Liver (tissue), 8 donors: ENCODE measurements at regions not wholly inside any gene's neighbourhood (a gene's known extent, or its start where the extent isn't known, plus 50 kb on each side); places are given as distances from the start of the nearest gene placed in this dataset.

ENCODE experiments used
- DNase-seq: peaks from one replicate; pipeline ENCODE4 v3.0.0-alpha.2; 2017; ENCODE audit warnings: low spot score
- H3K27ac ChIP-seq, 2 donors: one replicate each; pipeline ENCODE4 v1.7.0; 2013; ENCODE audit warnings: inconsistent platforms in 2 of 2, low read length in 2 of 2, control low read depth in 1 of 2, low read depth in 1 of 2, mild to moderate bottlenecking in 1 of 2
- H3K27me3 ChIP-seq, 4 donors: one replicate each; pipeline versions ENCODE4 v1.6.1 to v1.7.0; 2013; ENCODE audit warnings: low read length in 3 of 4, inconsistent platforms in 1 of 4, mild to moderate bottlenecking in 1 of 4, moderate library complexity in 1 of 4; ENCODE audit not compliant: control insufficient read depth in 4 of 4, insufficient read depth in 4 of 4
- H3K36me3 ChIP-seq, 4 donors: one replicate each; pipeline versions ENCODE4 v1.6.1 to v1.7.0; 2013; ENCODE audit warnings: low read length in 3 of 4, mild to moderate bottlenecking in 3 of 4, low read depth in 1 of 4, moderate library complexity in 1 of 4; ENCODE audit not compliant: control insufficient read depth in 4 of 4, insufficient read depth in 3 of 4
- H3K4me1 ChIP-seq, 4 donors: one replicate each; pipeline versions ENCODE4 v1.6.1 to v1.7.0; 2013; ENCODE audit warnings: low read length in 3 of 4, mild to moderate bottlenecking in 3 of 4, moderate library complexity in 1 of 4; ENCODE audit not compliant: control insufficient read depth in 4 of 4, insufficient read depth in 4 of 4
- H3K4me3 ChIP-seq, 3 donors: one replicate each; pipeline versions ENCODE4 v1.6.1 to v1.7.0; 2013; ENCODE audit warnings: low read length in 3 of 3, control low read depth in 1 of 3, low read depth in 1 of 3, mild to moderate bottlenecking in 1 of 3
- H3K9ac ChIP-seq, 2 donors: one replicate each; pipeline ENCODE4 v1.7.0; 2013; ENCODE audit warnings: low read length in 2 of 2, mild to moderate bottlenecking in 2 of 2, moderate library complexity in 2 of 2, control low read depth in 1 of 2, low read depth in 1 of 2
- H3K9me3 ChIP-seq, 4 donors: one replicate each; pipeline versions ENCODE4 v1.6.1 to v1.7.0; 2013; ENCODE audit warnings: low read length in 3 of 4; ENCODE audit not compliant: control insufficient read depth in 4 of 4
- ATF3 ChIP-seq: IDR thresholded peaks from 2 replicates; pipeline ENCODE4 v1.6.1; 2016; ENCODE audit warnings: antibody characterized with exemption
- CTCF ChIP-seq: fragments of 150-350 bp; IDR thresholded peaks from 2 replicates; pipeline ENCODE4 v1.5.1; 2017; ENCODE audit warnings: improper control_type of control experiment, low read depth, low read length; ENCODE audit not compliant: missing input control
- EGR1 ChIP-seq, 2 donors: IDR thresholded peaks; 2 replicates each; pipeline ENCODE4 v1.6.1; 2016 to 2018; ENCODE audit warnings: antibody characterized with exemption in 2 of 2, low read depth in 2 of 2
- FOXA1 ChIP-seq: IDR thresholded peaks from 2 replicates; pipeline ENCODE4 v1.6.1; 2016; ENCODE audit warnings: antibody characterized with exemption
- FOXA2 ChIP-seq: IDR thresholded peaks from 2 replicates; pipeline ENCODE4 v1.6.1; 2016; ENCODE audit warnings: antibody characterized with exemption
- GABPA ChIP-seq, 2 donors: IDR thresholded peaks in 1 of 2; conservative IDR thresholded peaks in 1 of 2; 2 replicates each; pipeline ENCODE4 v1.6.1; 2016; ENCODE audit warnings: antibody characterized with exemption in 2 of 2, mild to moderate bottlenecking in 1 of 2, moderate library complexity in 1 of 2
- HNF4A ChIP-seq, 2 donors: conservative IDR thresholded peaks; 2 replicates each; pipeline ENCODE4 v1.6.1; 2016; ENCODE audit warnings: antibody characterized with exemption in 2 of 2, mild to moderate bottlenecking in 2 of 2
- HNF4G ChIP-seq: IDR thresholded peaks from 2 replicates; pipeline ENCODE4 v1.6.1; 2016; ENCODE audit warnings: antibody characterized with exemption
- JUND ChIP-seq, 2 donors: IDR thresholded peaks; 2 replicates each; pipeline ENCODE4 v1.6.1; 2016; ENCODE audit warnings: antibody characterized with exemption in 2 of 2
- MAX ChIP-seq: IDR thresholded peaks from 2 replicates; pipeline ENCODE4 v1.6.1; 2016; ENCODE audit warnings: antibody characterized with exemption
- NR2F2 ChIP-seq: IDR thresholded peaks from 2 replicates; pipeline ENCODE4 v1.6.1; 2016; ENCODE audit warnings: antibody characterized with exemption
- RAD21 ChIP-seq, 2 donors: IDR thresholded peaks; 2 replicates each; pipeline ENCODE4 v1.6.1; 2016; ENCODE audit warnings: antibody characterized with exemption in 2 of 2, mild to moderate bottlenecking in 2 of 2
- REST ChIP-seq: IDR thresholded peaks from 2 replicates; pipeline ENCODE4 v1.6.1; 2016; ENCODE audit warnings: antibody characterized with exemption, mild to moderate bottlenecking
- RXRA ChIP-seq, 2 donors: IDR thresholded peaks; 2 replicates each; pipeline ENCODE4 v1.6.1; 2017 to 2018; ENCODE audit warnings: antibody characterized with exemption in 2 of 2, mild to moderate bottlenecking in 1 of 2
- SP1 ChIP-seq: IDR thresholded peaks from 2 replicates; pipeline ENCODE4 v1.6.1; 2018; ENCODE audit warnings: antibody characterized with exemption, mild to moderate bottlenecking
- TAF1 ChIP-seq: conservative IDR thresholded peaks from 2 replicates; pipeline ENCODE4 v1.6.1; 2016; ENCODE audit warnings: antibody characterized with exemption, mild to moderate bottlenecking
- YY1 ChIP-seq: IDR thresholded peaks from 2 replicates; pipeline ENCODE4 v1.6.1; 2016; ENCODE audit warnings: antibody characterized with exemption, mild to moderate bottlenecking
- ZBTB33 ChIP-seq: IDR thresholded peaks from 2 replicates; pipeline ENCODE4 v1.6.1; 2016; ENCODE audit warnings: antibody characterized with exemption
- WGBS: extraction: QIAGEN DNeasy Blood & Tissue Kit; methylation state at CpG from one replicate; pipeline ENCODE4 v1.1.7; 2013; 5-methylcytosine and 5-hydroxymethylcytosine counted together
- donor health status: healthy.
- donor health status: healthy.
- donor health status: healthy.
- donor health status: healthy.
- donor health status: healthy.

- 87% methylated on average over 3 of the region's 3 CpGs for WGBS
- Histone ChIP-seq H3K4me3 (no peak overlapping the region), H3K4me1 (peaks cover 0 to 4% (median 0%) of the 10 kb centered on the region in 4 donors), H3K36me3 (no peaks in the 10 kb centered on the region), H3K27ac (no peak overlapping the region), H3K27me3 (no peaks in the 10 kb centered on the region), H3K9me3 (no peaks in the 10 kb centered on the region), H3K9ac (no peak overlapping the region)
- TF ChIP-seq MAX (no peak), YY1 (no peak), HNF4A (conservative IDR thresholded peaks at IDR 0.05) (no peak), SP1 (no peak), FOXA1 (no peak), TAF1 (no peak), HNF4G (no peak), FOXA2 (no peak)
- DNase-seq, result no peak
Measured at GRCh38 chr2:138306626-138307025, 194.9 kb upstream of the SPOPL start.

GRCh38 chr2:138307099-138307498 lies 194.5 kb upstream of the SPOPL start:
- H3K27me3 ChIP-seq, result no peaks in the 10 kb centered on the region
- WGBS, result 22% methylated on average over 1 of the region's 1 CpG
- H3K4me3 ChIP-seq, result no peak overlapping the region
- no peak for DNase-seq
- peaks cover 0 to 4% (median 0%) of the 10 kb centered on the region in 4 donors for H3K4me1 ChIP-seq
- H3K9me3 ChIP-seq, result no peaks in the 10 kb centered on the region
- H3K27ac ChIP-seq, result no peak overlapping the region
- H3K36me3 ChIP-seq, result no peaks in the 10 kb centered on the region
- H3K9ac ChIP-seq, result no peak overlapping the region
- TF ChIP-seq FOXA1 (no peak), FOXA2 (peak; percentile 36), TAF1 (no peak), CTCF (no peak), JUND (IDR thresholded peaks at IDR 0.05) (peak in 1 of 2 donors; percentile 20), RAD21 (IDR thresholded peaks at IDR 0.05) (peak in 1 of 2 donors; percentile 27), EGR1 (IDR thresholded peaks at IDR 0.05; ENCODE audit: low read depth in 2 of 2) (no peak), NR2F2 (no peak), SP1 (peak; percentile 47), MAX (no peak), ZBTB33 (no peak), RXRA (IDR thresholded peaks at IDR 0.05) (peak; percentile 17 to 44), YY1 (peak; percentile 29), REST (no peak), HNF4G (no peak), ATF3 (no peak), GABPA (IDR thresholded peaks at IDR 0.05 in 1 of 2, conservative IDR thresholded peaks at IDR 0.05 in 1 of 2) (peak in 1 of 2 donors; percentile 15), HNF4A (conservative IDR thresholded peaks at IDR 0.05) (peak; percentile 72 to 78)
